AG09319 (cell line): ENCODE measurements at regions not wholly inside any gene's neighbourhood (a gene's known extent, or its start where the extent isn't known, plus 50 kb on each side); places are given as distances from the start of the nearest gene placed in this dataset.

Experiments used
- DNase-seq: peaks from one replicate; pipeline ENCODE4 v3.0.0-alpha.2; 2010; ENCODE audit warnings: low read depth; ENCODE audit errors: extremely low read depth
- CTCF ChIP-seq: IDR thresholded peaks from 2 replicates; pipeline ENCODE4 v1.5.1; 2011; ENCODE audit warnings: low read depth, mild to moderate bottlenecking, inconsistent platforms, low read length, moderate library complexity

GRCh38 chr10:109379186-109379585 lies 544.1 kb downstream of the XPNPEP1 start:
- DNase-seq, result no peak
- no peak for TF ChIP-seq CTCF

GRCh38 chr10:109374215-109374614 lies 549.1 kb downstream of the XPNPEP1 start:
- no peak for DNase-seq
- no peak for TF ChIP-seq CTCF

- TF ChIP-seq CTCF, result no peak
- DNase-seq, result no peak
Observed at GRCh38 chr10:109359316-109359715, 564.0 kb downstream of the XPNPEP1 start.

- TF ChIP-seq CTCF, result no peak
- no peak for DNase-seq
Observed at GRCh38 chr10:109358325-109358724, 565.0 kb downstream of the XPNPEP1 start.

GRCh38 chr10:109348324-109348723 lies 575.0 kb downstream of the XPNPEP1 start:
- no peak for TF ChIP-seq CTCF
- no peak for DNase-seq

- no peak for TF ChIP-seq CTCF
- no peak for DNase-seq
Observed at GRCh38 chr10:109343293-109343692, 580.0 kb downstream of the XPNPEP1 start.

- DNase-seq, result no peak
- no peak for TF ChIP-seq CTCF
Observed at GRCh38 chr10:109341986-109342385, 581.3 kb downstream of the XPNPEP1 start.

GRCh38 chr10:109328001-109328400 lies 595.3 kb downstream of the XPNPEP1 start:
- no peak for TF ChIP-seq CTCF

More at GRCh38 chr10:109328001-109328400, 595.3 kb downstream of the XPNPEP1 start:
- DNase-seq, result no peak
